BLaER1 (cell line): ENCODE measurements at regions not wholly inside any gene's neighbourhood (a gene's known extent, or its start where the extent isn't known, plus 50 kb on each side); places are given as distances from the start of the nearest gene placed in this dataset.
A peak's percentile ranks its signal among the peaks of the same experiment; 100 is the strongest.
"Not testable (repeated sequence)": the region's sequence is repeated elsewhere in the genome, so short reads cannot be mapped to it uniquely, and the experiment has no call there.

Source experiments
- H3K27ac ChIP-seq: shearing (Covaris generic); formaldehyde crosslinking; 2 replicates; pipeline ENCODE4 v1.8.1; 2022
- H3K27me3 ChIP-seq: shearing (Covaris generic); formaldehyde crosslinking; 2 replicates; pipeline ENCODE4 v1.8.1; 2022
- H3K36me3 ChIP-seq: shearing (Covaris generic); formaldehyde crosslinking; 2 replicates; pipeline ENCODE4 v1.8.1; 2022
- H3K4me1 ChIP-seq: shearing (Covaris generic); formaldehyde crosslinking; 2 replicates; pipeline ENCODE4 v1.8.1; 2022
- H3K4me2 ChIP-seq: shearing (Covaris generic); formaldehyde crosslinking; 2 replicates; pipeline ENCODE4 v1.8.1; 2022
- H3K4me3 ChIP-seq: shearing (Covaris generic); formaldehyde crosslinking; 2 replicates; pipeline ENCODE4 v1.8.1; 2022
- H3K9ac ChIP-seq: shearing (Covaris generic); formaldehyde crosslinking; 2 replicates; pipeline ENCODE4 v1.8.1; 2022
- H3K9me3 ChIP-seq: shearing (Covaris generic); formaldehyde crosslinking; 2 replicates; pipeline ENCODE4 v1.8.1; 2022
- H4K20me1 ChIP-seq: shearing (Covaris generic); formaldehyde crosslinking; 2 replicates; pipeline ENCODE4 v1.8.1; 2022
- Cebpa-rat ChIP-seq: shearing (Covaris generic); IDR thresholded peaks from 2 replicates; pipeline ENCODE4 v1.8.1; 2022

- H3K9ac ChIP-seq: no peak overlapping the region
- no peak for TF ChIP-seq Cebpa-rat
- no peak overlapping the region for H3K27ac ChIP-seq
- no peaks in the 10 kb centered on the region for H3K4me1 ChIP-seq
- no peaks in the 10 kb centered on the region for H4K20me1 ChIP-seq
- H3K9me3 ChIP-seq: peaks cover 3% of the 10 kb centered on the region; the same call in 1 of the 2 replicates
- no peaks in the 10 kb centered on the region for H3K36me3 ChIP-seq
- no peak overlapping the region for H3K4me2 ChIP-seq
- H3K4me3 ChIP-seq: no peak overlapping the region
- no peaks in the 10 kb centered on the region for H3K27me3 ChIP-seq
Measured at GRCh38 chrX:74133156-74133796, 170.7 kb upstream of the ZCCHC13 start.

GRCh38 chrX:74132280-74132679 lies 171.7 kb upstream of the ZCCHC13 start:
- H3K9ac ChIP-seq: no peak overlapping the region

GRCh38 chrX:74119016-74119910 lies 184.7 kb upstream of the ZCCHC13 start:
- Histone ChIP-seq H3K4me3 (no peak overlapping the region), H3K27me3 (no peaks in the 10 kb centered on the region), H3K27ac (0 out of 2 replicates have a peak overlapping the region, but pooled peaks have one; percentile 19), H3K4me2 (peak overlapping the region; percentile 27), H3K36me3 (peaks cover 18% of the 10 kb centered on the region), H3K9me3 (peaks cover 18% of the 10 kb centered on the region), H3K9ac (no peak overlapping the region), H3K4me1 (peaks cover 13% of the 10 kb centered on the region), H4K20me1 (no peaks in the 10 kb centered on the region)
- TF ChIP-seq Cebpa-rat: no peak

More at GRCh38 chrX:74132280-74132679, 171.7 kb upstream of the ZCCHC13 start:
- no peaks in the 10 kb centered on the region for H3K36me3 ChIP-seq
- H3K4me2 ChIP-seq: no peak overlapping the region
- H3K4me1 ChIP-seq: no peaks in the 10 kb centered on the region
- no peak overlapping the region for H3K4me3 ChIP-seq
- no peaks in the 10 kb centered on the region for H3K9me3 ChIP-seq
- H4K20me1 ChIP-seq: no peaks in the 10 kb centered on the region
- no peak overlapping the region for H3K27ac ChIP-seq
- H3K27me3 ChIP-seq: no peaks in the 10 kb centered on the region
- no peak for TF ChIP-seq Cebpa-rat

GRCh38 chrX:74117962-74118902 lies 185.7 kb upstream of the ZCCHC13 start:
- peaks cover 18% of the 10 kb centered on the region for H3K36me3 ChIP-seq
- no peak for TF ChIP-seq Cebpa-rat
- peaks cover 13% of the 10 kb centered on the region for H3K4me1 ChIP-seq
- no peaks in the 10 kb centered on the region for H4K20me1 ChIP-seq
- no peak overlapping the region for H3K27ac ChIP-seq
- no peak overlapping the region for H3K4me3 ChIP-seq
- no peak overlapping the region for H3K9ac ChIP-seq
- no peaks in the 10 kb centered on the region for H3K27me3 ChIP-seq
- no peak overlapping the region for H3K4me2 ChIP-seq
- peaks cover 18% of the 10 kb centered on the region for H3K9me3 ChIP-seq

GRCh38 chrX:74111245-74111644 lies 192.7 kb upstream of the ZCCHC13 start:
- no peak overlapping the region for H3K9ac ChIP-seq
- no peak overlapping the region for H3K4me3 ChIP-seq
- H3K27ac ChIP-seq: no peak overlapping the region
- H3K9me3 ChIP-seq: peaks cover 10% of the 10 kb centered on the region
- no peak overlapping the region for H3K4me2 ChIP-seq
- 0 out of 2 replicates have a peak, but pooled peaks cover 6% of the 10 kb centered on the region for H3K36me3 ChIP-seq
- 0 out of 2 replicates have a peak, but pooled peaks cover 4% of the 10 kb centered on the region for H3K27me3 ChIP-seq
- no peak for TF ChIP-seq Cebpa-rat
- H3K4me1 ChIP-seq: no peaks in the 10 kb centered on the region
- H4K20me1 ChIP-seq: no peaks in the 10 kb centered on the region

GRCh38 chrX:74107666-74108065 lies 196.3 kb upstream of the ZCCHC13 start:
- Histone ChIP-seq H3K36me3 (peaks cover 22% of the 10 kb centered on the region), H3K27me3 (0 out of 2 replicates have a peak, but pooled peaks cover 4% of the 10 kb centered on the region), H3K9me3 (peaks cover 40% of the 10 kb centered on the region), H4K20me1 (no peaks in the 10 kb centered on the region), H3K4me3 (no peak overlapping the region), H3K4me1 (no peaks in the 10 kb centered on the region), H3K9ac (no peak overlapping the region), H3K27ac (no peak overlapping the region), H3K4me2 (no peak overlapping the region)
- no peak for TF ChIP-seq Cebpa-rat

- Histone ChIP-seq H3K9me3 (peaks cover 47% of the 10 kb centered on the region), H4K20me1 (no peaks in the 10 kb centered on the region), H3K4me2 (no peak overlapping the region), H3K4me1 (no peaks in the 10 kb centered on the region), H3K27me3 (0 out of 2 replicates have a peak, but pooled peaks cover 4% of the 10 kb centered on the region), H3K9ac (no peak overlapping the region), H3K4me3 (no peak overlapping the region), H3K36me3 (peaks cover 22% of the 10 kb centered on the region), H3K27ac (no peak overlapping the region)
- no peak for TF ChIP-seq Cebpa-rat
Measured at GRCh38 chrX:74104356-74105015, 199.5 kb upstream of the ZCCHC13 start.

GRCh38 chrX:74098407-74098806 lies 205.6 kb upstream of the ZCCHC13 start:
- not testable (repeated sequence) for H3K4me2 ChIP-seq, H3K4me1 ChIP-seq, H3K9ac ChIP-seq, H3K36me3 ChIP-seq, H3K27ac ChIP-seq, H3K27me3 ChIP-seq, H4K20me1 ChIP-seq, H3K4me3 ChIP-seq
- H3K9me3 ChIP-seq: peaks cover 43% of the 10 kb centered on the region

GRCh38 chrX:74090049-74090448 lies 213.9 kb upstream of the ZCCHC13 start:
- H3K9me3 ChIP-seq: peaks cover 27% of the 10 kb centered on the region
- no peaks in the 10 kb centered on the region for H4K20me1 ChIP-seq
- no peak overlapping the region for H3K4me2 ChIP-seq
- no peaks in the 10 kb centered on the region for H3K4me1 ChIP-seq
- H3K27me3 ChIP-seq: no peaks in the 10 kb centered on the region
- H3K9ac ChIP-seq: no peak overlapping the region
- no peak for TF ChIP-seq Cebpa-rat
- 0 out of 2 replicates have a peak, but pooled peaks cover 8% of the 10 kb centered on the region for H3K36me3 ChIP-seq
- no peak overlapping the region for H3K4me3 ChIP-seq
- H3K27ac ChIP-seq: no peak overlapping the region
